ENCODE measurements at regions not wholly inside any gene's neighbourhood (a gene's known extent, or its start where the extent isn't known, plus 50 kb on each side); places are given as distances from the start of the nearest gene placed in this dataset.

- peaks cover 0 to 4% (median 0%) of the 10 kb centered on the region in 4 donors for H3K27me3 ChIP-seq (ENCODE audit: control insufficient read depth in 4 of 4, insufficient read depth in 4 of 4, low read length in 3 of 4)
- 75% methylated on average over 8 of the region's 8 CpGs for WGBS
- H3K4me3 ChIP-seq (ENCODE audit: low read depth in 1 of 3, low read length in 3 of 3) = no peak overlapping the region
- no peaks in the 10 kb centered on the region for H3K9me3 ChIP-seq (ENCODE audit: control insufficient read depth in 4 of 4, low read length in 3 of 4)
- no peak overlapping the region for H3K27ac ChIP-seq (ENCODE audit: low read depth in 1 of 2, low read length in 2 of 2)
- H3K9ac ChIP-seq (ENCODE audit: low read depth in 1 of 2, low read length in 2 of 2) = no peak overlapping the region
- no peaks in the 10 kb centered on the region for H3K36me3 ChIP-seq (ENCODE audit: control insufficient read depth in 4 of 4, insufficient read depth in 3 of 4, low read depth in 1 of 4, low read length in 3 of 4)
- TF ChIP-seq GABPA (IDR thresholded peaks at IDR 0.05 in 1 of 2, conservative IDR thresholded peaks at IDR 0.05 in 1 of 2) (no peak), EGR1 (IDR thresholded peaks at IDR 0.05; ENCODE audit: low read depth in 2 of 2) (no peak), HNF4G (IDR thresholded peaks at IDR 0.05) (no peak), RAD21 (IDR thresholded peaks at IDR 0.05) (no peak), CTCF (IDR thresholded peaks at IDR 0.05; ENCODE audit: low read depth, low read length, missing input control) (no peak), HNF4A (conservative IDR thresholded peaks at IDR 0.05) (no peak), TAF1 (conservative IDR thresholded peaks at IDR 0.05) (no peak), NR2F2 (IDR thresholded peaks at IDR 0.05) (no peak), ZBTB33 (IDR thresholded peaks at IDR 0.05) (no peak), YY1 (IDR thresholded peaks at IDR 0.05) (no peak), MAX (IDR thresholded peaks at IDR 0.05) (no peak), RXRA (IDR thresholded peaks at IDR 0.05) (no peak)
- TF ChIP-seq, protein P1, sequence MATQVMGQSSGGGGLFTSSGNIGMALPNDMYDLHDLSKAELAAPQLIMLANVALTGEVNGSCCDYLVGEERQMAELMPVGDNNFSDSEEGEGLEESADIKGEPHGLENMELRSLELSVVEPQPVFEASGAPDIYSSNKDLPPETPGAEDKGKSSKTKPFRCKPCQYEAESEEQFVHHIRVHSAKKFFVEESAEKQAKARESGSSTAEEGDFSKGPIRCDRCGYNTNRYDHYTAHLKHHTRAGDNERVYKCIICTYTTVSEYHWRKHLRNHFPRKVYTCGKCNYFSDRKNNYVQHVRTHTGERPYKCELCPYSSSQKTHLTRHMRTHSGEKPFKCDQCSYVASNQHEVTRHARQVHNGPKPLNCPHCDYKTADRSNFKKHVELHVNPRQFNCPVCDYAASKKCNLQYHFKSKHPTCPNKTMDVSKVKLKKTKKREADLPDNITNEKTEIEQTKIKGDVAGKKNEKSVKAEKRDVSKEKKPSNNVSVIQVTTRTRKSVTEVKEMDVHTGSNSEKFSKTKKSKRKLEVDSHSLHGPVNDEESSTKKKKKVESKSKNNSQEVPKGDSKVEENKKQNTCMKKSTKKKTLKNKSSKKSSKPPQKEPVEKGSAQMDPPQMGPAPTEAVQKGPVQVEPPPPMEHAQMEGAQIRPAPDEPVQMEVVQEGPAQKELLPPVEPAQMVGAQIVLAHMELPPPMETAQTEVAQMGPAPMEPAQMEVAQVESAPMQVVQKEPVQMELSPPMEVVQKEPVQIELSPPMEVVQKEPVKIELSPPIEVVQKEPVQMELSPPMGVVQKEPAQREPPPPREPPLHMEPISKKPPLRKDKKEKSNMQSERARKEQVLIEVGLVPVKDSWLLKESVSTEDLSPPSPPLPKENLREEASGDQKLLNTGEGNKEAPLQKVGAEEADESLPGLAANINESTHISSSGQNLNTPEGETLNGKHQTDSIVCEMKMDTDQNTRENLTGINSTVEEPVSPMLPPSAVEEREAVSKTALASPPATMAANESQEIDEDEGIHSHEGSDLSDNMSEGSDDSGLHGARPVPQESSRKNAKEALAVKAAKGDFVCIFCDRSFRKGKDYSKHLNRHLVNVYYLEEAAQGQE (IDR thresholded peaks at IDR 0.05) = no peak
- DNase-seq (ENCODE audit: low spot score) = no peak
- no peaks in the 10 kb centered on the region for H3K4me1 ChIP-seq (ENCODE audit: control insufficient read depth in 4 of 4, insufficient read depth in 4 of 4, low read length in 3 of 4)
Measured at GRCh38 chr5:7325975-7326913, 69.7 kb upstream of the ADCY2 start.

- no peak overlapping the region for H3K4me3 ChIP-seq (ENCODE audit: low read depth in 1 of 3, low read length in 3 of 3)
- H3K36me3 ChIP-seq (ENCODE audit: control insufficient read depth in 4 of 4, insufficient read depth in 3 of 4, low read depth in 1 of 4, low read length in 3 of 4) = no peaks in the 10 kb centered on the region
- no peak overlapping the region for H3K27ac ChIP-seq (ENCODE audit: low read depth in 1 of 2, low read length in 2 of 2)
- no peak overlapping the region for H3K9ac ChIP-seq (ENCODE audit: low read depth in 1 of 2, low read length in 2 of 2)
- peaks cover 0 to 4% (median 0%) of the 10 kb centered on the region in 4 donors for H3K27me3 ChIP-seq (ENCODE audit: control insufficient read depth in 4 of 4, insufficient read depth in 4 of 4, low read length in 3 of 4)
- H3K9me3 ChIP-seq (ENCODE audit: control insufficient read depth in 4 of 4, low read length in 3 of 4) = no peaks in the 10 kb centered on the region
- no peak for DNase-seq (ENCODE audit: low spot score)
- no peaks in the 10 kb centered on the region for H3K4me1 ChIP-seq (ENCODE audit: control insufficient read depth in 4 of 4, insufficient read depth in 4 of 4, low read length in 3 of 4)
- TF ChIP-seq EGR1 (IDR thresholded peaks at IDR 0.05; ENCODE audit: low read depth in 2 of 2) = no peak
- no peak for TF ChIP-seq NR2F2 (IDR thresholded peaks at IDR 0.05)
- TF ChIP-seq HNF4A (conservative IDR thresholded peaks at IDR 0.05) = no peak
- no peak for TF ChIP-seq SP1 (IDR thresholded peaks at IDR 0.05)
- TF ChIP-seq FOXA1 (IDR thresholded peaks at IDR 0.05) = no peak
- TF ChIP-seq ZBTB33 (IDR thresholded peaks at IDR 0.05) = no peak
- 51% methylated on average over 4 of the region's 4 CpGs for WGBS
Measured at GRCh38 chr5:7329141-7329540, 66.8 kb upstream of the ADCY2 start.

Data from liver (tissue), 8 donors.